Mesothelial cell of epicardium (in vitro differentiated cells): ENCODE measurements at regions not wholly inside any gene's neighbourhood (a gene's known extent, or its start where the extent isn't known, plus 50 kb on each side); places are given as distances from the start of the nearest gene placed in this dataset.

ENCODE experiments used
- DNase-seq, 2 experiments: peaks; one replicate each; pipeline ENCODE4 v3.0.0; 2021; ENCODE audit warnings: low spot score in 2 of 2; ENCODE audit not compliant: unreplicated experiment in 2 of 2
- H3K27ac Mint-ChIP-seq: 2 replicates; pipeline ENCODE4 v1.8.0; 2021; ENCODE audit warnings: mixed read lengths
- H3K27me3 Mint-ChIP-seq: 2 replicates; pipeline ENCODE4 v1.8.0; 2021; ENCODE audit warnings: low read depth, mixed read lengths
- H3K36me3 Mint-ChIP-seq: 2 replicates; pipeline ENCODE4 v1.8.0; 2021; ENCODE audit warnings: mixed read lengths
- H3K4me1 Mint-ChIP-seq: 2 replicates; pipeline ENCODE4 v1.8.0; 2021; ENCODE audit warnings: mixed read lengths
- H3K4me3 Mint-ChIP-seq: 2 replicates; pipeline ENCODE4 v1.8.0; 2021; ENCODE audit warnings: mild to moderate bottlenecking, moderate library complexity, mixed read lengths
- H3K9me3 Mint-ChIP-seq: 2 replicates; pipeline ENCODE4 v1.8.0; 2021; ENCODE audit warnings: mixed read lengths
- TF ChIP-seq, protein P1 (sequence below): fragments of 200-600 bp; sonication (generic); IDR thresholded peaks from one replicate; pipeline ENCODE4 v1.5.0; 2021; ENCODE audit warnings: antibody characterized with exemption; ENCODE audit not compliant: unreplicated experiment

DNA sequence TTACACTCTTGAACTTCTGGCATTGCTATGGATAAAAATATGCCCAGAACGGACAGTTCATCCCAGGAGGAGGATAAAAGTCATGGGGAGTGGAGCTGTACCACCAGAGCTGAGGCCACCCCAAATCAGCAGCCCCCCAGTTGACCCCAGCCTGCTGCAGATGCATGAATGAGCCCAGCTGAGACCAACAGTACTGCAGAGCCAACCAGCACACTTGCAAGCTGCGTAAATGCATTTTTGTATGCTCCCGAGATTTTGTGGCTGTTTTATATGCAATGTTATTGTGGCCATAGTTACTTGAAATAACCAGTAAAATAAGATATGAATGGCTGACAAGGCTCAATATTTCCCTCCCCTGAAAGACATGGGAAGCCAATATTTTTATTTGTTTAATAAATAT lies 264.6 kb downstream of the DUSP10 start:
- Mint-ChIP-seq H3K27me3 (peaks cover 30% of the 10 kb centered on the region), H3K27ac (no peak overlapping the region), H3K4me3 (no peak overlapping the region), H3K9me3 (no peaks in the 10 kb centered on the region), H3K36me3 (no peaks in the 10 kb centered on the region), H3K4me1 (peaks cover 12% of the 10 kb centered on the region)
- no peak for DNase-seq
- TF ChIP-seq, protein P1, sequence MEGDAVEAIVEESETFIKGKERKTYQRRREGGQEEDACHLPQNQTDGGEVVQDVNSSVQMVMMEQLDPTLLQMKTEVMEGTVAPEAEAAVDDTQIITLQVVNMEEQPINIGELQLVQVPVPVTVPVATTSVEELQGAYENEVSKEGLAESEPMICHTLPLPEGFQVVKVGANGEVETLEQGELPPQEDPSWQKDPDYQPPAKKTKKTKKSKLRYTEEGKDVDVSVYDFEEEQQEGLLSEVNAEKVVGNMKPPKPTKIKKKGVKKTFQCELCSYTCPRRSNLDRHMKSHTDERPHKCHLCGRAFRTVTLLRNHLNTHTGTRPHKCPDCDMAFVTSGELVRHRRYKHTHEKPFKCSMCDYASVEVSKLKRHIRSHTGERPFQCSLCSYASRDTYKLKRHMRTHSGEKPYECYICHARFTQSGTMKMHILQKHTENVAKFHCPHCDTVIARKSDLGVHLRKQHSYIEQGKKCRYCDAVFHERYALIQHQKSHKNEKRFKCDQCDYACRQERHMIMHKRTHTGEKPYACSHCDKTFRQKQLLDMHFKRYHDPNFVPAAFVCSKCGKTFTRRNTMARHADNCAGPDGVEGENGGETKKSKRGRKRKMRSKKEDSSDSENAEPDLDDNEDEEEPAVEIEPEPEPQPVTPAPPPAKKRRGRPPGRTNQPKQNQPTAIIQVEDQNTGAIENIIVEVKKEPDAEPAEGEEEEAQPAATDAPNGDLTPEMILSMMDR = no peak

- no peaks in the 10 kb centered on the region for H3K36me3 Mint-ChIP-seq
- DNase-seq = peak; percentile 21 to 48
These were observed 263.6 kb downstream of the DUSP10 start for GRCh38 chr1:221478050-221478949.

GRCh38 chr1:221487781-221488524 lies 253.9 kb downstream of the DUSP10 start:
- Mint-ChIP-seq H3K36me3 (no peaks in the 10 kb centered on the region), H3K27ac (no peak overlapping the region), H3K9me3 (no peaks in the 10 kb centered on the region), H3K27me3 (peaks cover 2% of the 10 kb centered on the region), H3K4me1 (peaks cover 9% of the 10 kb centered on the region), H3K4me3 (no peak overlapping the region)
- no peak for DNase-seq
- TF ChIP-seq, protein P1 = no peak

More at GRCh38 chr1:221478050-221478949, 263.6 kb downstream of the DUSP10 start:
- Mint-ChIP-seq H3K27me3 (peaks cover 23% of the 10 kb centered on the region), H3K27ac (no peak overlapping the region), H3K4me1 (peaks cover 17% of the 10 kb centered on the region), H3K4me3 (no peak overlapping the region), H3K9me3 (no peaks in the 10 kb centered on the region)
- TF ChIP-seq, protein P1 = no peak

DNA sequence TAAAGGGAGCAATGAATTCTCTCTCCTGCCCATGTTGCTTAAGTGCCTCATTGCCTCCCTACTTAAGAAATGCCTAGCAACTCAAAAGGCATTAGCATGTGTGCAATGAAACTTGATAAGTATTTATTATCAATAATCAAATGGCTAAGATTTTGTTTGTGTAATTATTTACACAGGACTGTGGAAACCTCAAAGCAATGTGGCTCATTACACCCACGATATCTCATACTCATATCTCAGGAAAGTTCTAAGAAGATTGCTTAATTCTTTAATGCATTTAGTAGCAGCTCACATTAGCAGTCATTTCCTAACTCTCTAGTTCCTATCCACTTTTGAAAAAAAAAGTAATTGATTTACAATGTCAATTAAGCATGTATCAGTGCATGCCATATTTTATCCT lies 253.3 kb downstream of the DUSP10 start:
- no peaks in the 10 kb centered on the region for H3K36me3 Mint-ChIP-seq
- TF ChIP-seq, protein P1 = no peak
- H3K4me1 Mint-ChIP-seq = peaks cover 3% of the 10 kb centered on the region
- H3K27me3 Mint-ChIP-seq = peaks cover 2% of the 10 kb centered on the region
- no peaks in the 10 kb centered on the region for H3K9me3 Mint-ChIP-seq
- H3K4me3 Mint-ChIP-seq = no peak overlapping the region
- DNase-seq = no peak
- no peak overlapping the region for H3K27ac Mint-ChIP-seq

- no peak overlapping the region for H3K27ac Mint-ChIP-seq
These were observed 247.2 kb downstream of the DUSP10 start for GRCh38 chr1:221494670-221495069.

More at GRCh38 chr1:221494670-221495069, 247.2 kb downstream of the DUSP10 start:
- no peaks in the 10 kb centered on the region for H3K9me3 Mint-ChIP-seq
- H3K4me1 Mint-ChIP-seq = no peaks in the 10 kb centered on the region
- H3K36me3 Mint-ChIP-seq = no peaks in the 10 kb centered on the region
- TF ChIP-seq, protein P1 = no peak
- H3K27me3 Mint-ChIP-seq = no peaks in the 10 kb centered on the region
- H3K4me3 Mint-ChIP-seq = no peak overlapping the region
- DNase-seq = no peak
